NOMO-1 treated with DMSO at 0.1 percent for 48 hours (cell line): ENCODE measurements at regions not wholly inside any gene's neighbourhood (a gene's known extent, or its start where the extent isn't known, plus 50 kb on each side); places are given as distances from the start of the nearest gene placed in this dataset.

Source experiments
- DNase-seq: peaks from one replicate; lab custom pipeline; 2025; ENCODE audit not compliant: unreplicated experiment; lab: John Stamatoyannopoulos, UW

DNA sequence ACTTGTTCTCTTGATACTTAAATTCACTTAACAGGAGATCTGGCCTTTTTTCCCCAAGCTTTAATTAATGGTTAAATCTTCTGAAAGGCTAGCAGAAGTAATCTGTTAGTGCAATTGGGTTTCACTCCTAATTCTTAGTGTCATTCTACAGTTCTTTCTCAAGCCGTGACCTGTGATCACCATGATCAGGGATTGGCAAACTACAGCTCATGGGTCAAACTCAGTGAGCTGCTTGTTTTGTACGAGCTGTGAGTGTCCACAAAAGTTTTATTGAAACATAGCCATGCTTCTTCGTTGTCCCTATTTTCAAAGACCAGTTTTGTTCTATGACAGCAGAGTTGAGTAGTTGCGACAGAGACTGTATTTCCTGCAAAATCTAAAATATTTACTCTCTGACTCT is 109.4 kb upstream of the KCNJ15 start:
- DNase-seq: no peak

DNA sequence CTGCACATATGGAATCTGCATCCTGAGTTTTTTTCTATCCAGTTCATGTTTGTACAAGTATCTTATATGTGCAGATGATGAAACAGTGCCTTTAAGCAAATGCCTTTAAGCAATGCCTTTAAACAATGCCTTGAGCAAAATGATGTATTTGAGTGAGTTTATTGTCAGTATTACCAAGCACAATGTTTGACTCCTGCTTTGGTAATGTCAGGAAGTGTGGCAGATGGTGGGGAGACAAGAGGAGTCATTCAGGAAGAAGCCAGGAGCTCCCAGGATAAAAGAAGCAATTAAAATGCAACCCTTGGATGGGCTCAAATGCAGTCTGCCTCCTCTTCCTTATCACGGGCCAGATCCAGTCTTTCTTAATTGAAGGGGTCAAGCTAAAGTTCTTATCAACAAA is 108.7 kb upstream of the KCNJ15 start:
- no peak for DNase-seq

DNA sequence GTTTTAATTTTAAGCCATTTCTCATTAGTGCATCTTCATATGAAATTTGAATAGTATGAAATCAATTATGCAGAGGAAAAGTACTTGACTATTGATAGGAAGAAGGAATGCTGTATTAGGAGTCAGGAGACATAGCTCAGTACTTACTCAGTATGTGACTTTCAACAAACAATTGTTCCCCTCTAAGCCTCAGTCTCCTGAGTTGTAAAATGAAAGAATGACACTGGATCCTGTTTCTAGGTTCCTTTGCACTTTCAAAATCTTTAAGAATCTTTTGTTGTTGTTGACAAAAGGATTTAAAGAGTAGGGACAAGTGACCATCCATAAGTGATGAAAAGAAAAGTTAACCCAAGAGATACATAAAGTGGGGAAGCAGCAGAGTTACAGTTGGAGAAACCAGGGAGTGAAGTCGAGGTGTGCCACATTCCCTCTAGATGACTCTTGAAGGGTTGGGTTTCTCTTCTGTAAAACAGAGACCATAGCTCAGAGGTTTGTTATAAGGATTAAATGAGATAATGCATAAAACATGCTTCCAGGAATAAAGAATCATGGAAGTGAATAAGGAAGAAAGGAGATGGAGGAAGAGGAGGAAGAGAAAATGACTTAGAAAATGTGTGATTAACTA is 105.7 kb upstream of the KCNJ15 start:
- no peak for DNase-seq

DNA sequence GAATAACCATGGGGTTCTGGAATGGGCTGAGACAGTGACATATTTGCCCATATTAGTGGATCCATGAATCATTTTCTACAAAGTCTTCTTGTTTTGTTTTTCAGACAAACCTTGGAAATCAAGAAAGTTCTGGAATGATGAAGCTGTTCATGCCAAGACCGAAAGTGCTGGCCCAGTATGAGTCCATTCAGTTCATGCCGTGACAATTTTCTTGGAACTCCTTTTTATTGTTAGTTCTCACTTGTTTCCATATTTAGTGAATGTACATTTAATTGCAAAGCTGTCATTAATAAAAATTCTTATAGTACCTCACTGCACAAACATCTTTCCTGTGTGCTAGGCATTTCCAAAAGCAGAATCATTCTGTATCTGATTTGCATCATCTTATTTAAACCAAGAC is 100.6 kb upstream of the KCNJ15 start:
- DNase-seq: no peak

DNA sequence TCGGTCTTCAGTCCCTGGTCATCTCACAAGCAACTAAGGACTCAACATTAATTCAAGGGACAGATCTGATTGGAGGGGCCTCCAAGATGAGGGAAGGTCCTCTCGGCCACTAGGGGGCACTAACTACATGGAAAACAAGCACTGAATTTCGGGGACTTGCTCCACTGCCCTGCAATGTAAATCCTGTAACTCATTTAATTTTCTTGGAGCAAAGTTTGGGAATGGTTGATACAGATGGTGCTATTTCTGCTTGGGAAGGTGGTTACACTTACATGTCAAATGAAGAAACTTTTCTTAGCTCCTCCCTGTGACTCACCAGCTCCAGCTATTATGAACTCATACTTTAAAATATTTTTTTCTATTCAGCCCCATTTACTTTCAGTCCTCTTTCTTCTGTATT is 97.4 kb upstream of the KCNJ15 start:
- DNase-seq: peak; percentile 49

DNA sequence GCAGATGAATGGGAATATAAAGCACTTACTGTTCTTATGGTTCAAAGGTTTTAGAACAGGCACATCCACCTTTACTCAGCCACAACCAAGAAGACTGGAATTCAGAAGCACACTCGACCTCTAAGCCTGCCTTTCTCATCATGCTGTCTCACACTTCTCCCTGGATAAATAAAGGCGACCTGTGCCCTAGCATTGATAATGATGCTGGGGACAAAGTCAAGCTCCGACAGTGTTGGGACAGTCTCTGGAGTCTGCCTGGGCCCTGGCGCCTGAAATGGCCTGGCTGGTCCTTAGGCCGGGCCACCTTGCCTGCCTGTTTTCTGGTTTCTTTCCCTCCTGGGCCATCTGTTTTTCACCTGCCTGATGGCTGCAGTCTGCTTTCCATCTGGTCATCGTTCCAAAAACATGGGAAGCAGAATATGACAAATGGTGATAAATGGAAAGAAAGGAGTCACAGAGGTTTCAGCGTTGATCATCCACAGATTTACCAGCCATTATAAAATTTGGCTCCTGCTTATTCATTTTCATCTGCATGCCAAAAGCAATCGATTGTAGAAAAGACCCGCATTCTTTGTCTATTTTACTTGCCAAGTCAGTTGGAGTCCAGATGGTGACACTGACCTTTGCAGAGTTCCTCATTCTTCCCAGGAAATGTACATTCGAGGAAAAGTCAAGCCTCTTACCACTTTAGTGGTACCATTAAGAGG is 91.2 kb upstream of the KCNJ15 start:
- no peak for DNase-seq

DNA sequence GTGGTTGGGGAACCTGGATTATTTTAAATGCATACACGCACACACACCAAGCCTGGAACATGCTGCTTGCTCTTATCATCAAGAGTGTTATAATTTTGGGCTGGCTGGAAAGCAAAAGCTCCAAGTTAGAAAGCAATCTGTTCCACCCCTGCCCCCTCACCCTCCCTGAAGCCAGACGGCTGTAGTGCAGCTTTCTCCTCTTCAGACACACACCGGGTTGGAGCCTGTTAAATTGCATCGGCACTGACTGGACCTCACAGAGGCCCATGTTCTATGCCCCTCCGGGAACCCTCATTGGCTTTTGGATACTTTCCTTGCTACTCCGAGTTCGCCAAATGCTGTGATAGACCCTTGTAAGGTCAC is 90.6 kb upstream of the KCNJ15 start:
- DNase-seq: no peak

DNA sequence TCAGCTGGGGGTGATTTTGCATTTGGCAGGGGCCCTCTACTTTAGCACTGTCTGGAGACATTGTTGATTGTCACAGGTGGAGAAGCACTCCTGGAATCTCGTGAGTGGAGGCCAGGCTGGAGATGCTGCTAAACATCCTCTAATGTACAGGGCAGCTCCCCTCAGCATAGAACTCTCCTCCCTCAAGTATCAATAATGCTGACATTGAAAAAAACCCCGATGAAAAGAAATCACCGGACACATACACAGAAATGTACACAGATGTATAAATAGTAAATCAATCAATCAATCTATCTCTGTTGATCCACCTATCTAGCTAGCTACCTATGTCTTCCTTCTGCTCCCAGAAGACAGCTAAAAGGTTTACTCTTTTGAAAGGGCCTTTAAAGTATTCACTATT is 89.4 kb upstream of the KCNJ15 start:
- DNase-seq: no peak

DNA sequence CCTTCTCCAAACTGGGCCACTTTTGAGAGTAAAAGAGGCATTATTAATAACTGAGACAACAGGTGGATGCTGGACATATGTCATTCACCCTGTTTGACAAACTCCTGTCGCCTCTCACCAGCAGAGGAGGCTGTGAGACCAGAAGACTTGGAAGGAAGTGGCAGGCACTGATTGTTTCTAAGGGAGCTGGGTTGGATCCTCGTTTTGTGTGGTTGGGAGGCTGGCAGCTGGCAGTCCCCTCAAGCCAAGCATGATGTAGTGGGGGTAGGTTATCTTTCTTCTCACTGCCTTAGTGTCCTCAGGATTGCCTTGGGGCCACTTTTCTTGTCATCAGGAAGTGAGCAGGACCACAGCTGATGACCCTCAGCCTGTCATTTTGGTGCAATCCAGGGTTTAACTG is 86.5 kb upstream of the KCNJ15 start:
- no peak for DNase-seq

DNA sequence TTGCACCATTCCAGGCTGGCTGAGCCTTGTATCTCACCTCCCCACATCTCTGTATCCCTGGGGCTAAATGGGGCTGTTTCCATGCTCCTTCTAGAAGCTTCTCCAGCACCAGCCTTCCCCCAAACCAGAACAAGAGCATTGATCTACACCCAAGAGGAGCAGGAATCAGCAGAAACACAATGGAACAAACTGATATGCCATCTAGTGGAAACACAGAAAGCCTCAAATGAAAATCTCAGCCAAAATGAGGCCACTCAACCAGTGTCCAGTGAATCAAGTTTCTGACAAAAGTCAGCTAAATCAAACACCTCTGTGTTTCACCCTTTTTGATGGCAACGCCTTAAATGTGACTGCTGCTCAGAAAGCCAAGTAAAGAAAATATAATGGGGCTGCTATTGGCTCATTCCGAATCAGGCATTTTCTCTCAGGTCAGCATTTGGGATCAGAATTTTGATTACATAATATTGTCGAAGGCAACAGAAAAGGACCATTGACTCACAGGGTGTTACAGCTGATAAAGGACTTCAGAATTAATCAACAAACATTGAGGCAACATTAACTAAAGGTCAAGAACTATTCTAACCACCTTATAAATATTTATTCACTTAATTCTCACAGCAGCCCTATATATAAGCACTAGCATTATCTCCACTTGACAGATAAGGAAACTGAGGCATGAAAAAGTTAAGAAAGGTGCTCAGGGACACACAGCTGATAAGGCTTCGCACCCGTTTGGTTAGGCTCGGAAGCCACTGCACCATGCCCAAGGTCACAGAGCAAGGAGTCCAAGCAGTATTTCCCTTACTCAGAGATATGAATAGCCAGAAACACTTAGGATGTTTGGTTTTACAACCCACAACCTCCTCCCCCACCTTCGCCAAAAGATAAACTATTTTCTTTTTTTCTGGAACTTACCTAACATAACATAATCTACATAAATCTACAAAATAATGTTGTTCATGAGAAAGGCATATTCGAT is 85.8 kb upstream of the KCNJ15 start:
- no peak for DNase-seq

DNA sequence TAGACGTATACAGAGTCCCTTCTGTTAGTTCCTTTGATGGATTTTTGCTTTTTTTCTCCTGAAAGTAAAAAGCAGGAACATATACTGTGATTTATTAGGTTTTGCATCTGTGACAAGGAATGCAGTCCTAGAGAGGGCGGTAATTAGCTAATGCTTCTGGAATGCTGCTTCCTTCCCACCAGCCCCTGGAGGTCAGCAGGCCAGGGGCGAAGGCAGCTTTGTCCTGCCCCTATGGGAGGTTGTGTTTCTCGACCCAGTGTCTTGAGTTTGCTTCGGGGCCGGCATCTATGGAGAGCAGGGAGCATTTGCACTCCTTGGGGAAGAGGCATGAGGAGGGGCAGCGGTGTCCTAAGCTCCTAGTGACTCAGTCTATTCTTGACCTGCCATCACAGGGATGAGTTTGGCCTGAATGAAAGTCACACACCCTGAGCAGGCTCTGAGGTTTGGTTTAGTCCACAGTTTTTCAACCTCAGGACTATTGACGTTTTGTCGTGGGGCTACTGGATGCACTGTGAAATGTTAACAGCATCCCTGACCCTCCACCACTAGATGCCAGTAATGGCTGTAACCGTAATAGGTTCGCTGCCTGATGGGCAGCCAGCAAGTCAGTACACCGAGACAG is 85.0 kb upstream of the KCNJ15 start:
- no peak for DNase-seq

DNA sequence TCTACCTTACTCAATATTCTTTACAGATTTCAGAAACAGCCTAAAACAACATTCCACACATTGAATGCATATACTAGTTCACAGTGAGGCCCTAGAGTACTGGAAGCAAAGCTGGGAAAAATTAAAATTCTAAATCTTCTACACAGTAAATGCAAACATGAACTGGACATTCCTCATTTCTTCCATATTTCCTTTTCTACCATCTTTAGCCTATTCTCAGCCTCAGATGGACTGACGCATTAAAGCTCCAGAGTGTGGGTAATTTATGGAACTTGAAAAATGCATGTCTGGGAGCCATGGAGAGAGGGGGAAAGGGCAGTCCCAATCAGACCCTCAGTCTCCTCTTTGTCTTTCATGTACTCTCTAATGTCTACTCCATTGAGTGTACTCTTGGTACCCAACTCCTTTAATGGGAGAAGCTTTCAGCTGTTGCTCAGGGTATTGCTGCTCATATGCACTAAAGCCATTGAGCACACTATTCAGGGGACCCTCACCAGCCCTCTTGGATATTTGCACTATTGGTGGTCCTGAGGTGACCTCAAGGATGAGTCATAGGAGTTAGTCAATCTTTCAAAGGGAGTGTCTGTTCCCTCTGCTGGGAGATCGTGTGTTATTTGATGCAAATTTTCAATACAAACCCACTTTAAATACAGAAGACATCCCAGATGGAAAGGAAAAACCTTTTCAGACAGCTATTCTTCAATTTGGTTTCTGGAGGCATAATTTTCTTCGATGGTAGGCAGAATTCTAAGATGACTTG is 83.3 kb upstream of the KCNJ15 start:
- no peak for DNase-seq

DNA sequence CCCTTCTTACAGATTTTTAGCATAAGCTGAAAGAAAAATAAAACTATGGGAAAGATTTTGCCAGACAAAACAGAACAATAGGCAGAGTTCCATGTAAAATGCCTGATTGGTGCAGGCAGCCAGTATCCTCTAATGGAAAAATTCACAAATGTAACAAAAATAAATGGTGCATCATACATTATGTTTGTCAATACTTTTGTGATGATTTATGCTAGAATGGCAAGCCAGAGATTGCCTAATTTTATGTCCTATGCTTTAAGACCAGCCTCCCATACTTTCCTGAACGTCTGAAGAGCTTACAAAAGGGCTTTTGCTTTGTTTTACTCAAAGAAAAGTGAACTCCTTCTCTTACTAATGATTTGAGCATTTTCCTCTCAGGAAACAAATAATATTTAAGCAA is 81.5 kb upstream of the KCNJ15 start:
- DNase-seq: no peak

DNA sequence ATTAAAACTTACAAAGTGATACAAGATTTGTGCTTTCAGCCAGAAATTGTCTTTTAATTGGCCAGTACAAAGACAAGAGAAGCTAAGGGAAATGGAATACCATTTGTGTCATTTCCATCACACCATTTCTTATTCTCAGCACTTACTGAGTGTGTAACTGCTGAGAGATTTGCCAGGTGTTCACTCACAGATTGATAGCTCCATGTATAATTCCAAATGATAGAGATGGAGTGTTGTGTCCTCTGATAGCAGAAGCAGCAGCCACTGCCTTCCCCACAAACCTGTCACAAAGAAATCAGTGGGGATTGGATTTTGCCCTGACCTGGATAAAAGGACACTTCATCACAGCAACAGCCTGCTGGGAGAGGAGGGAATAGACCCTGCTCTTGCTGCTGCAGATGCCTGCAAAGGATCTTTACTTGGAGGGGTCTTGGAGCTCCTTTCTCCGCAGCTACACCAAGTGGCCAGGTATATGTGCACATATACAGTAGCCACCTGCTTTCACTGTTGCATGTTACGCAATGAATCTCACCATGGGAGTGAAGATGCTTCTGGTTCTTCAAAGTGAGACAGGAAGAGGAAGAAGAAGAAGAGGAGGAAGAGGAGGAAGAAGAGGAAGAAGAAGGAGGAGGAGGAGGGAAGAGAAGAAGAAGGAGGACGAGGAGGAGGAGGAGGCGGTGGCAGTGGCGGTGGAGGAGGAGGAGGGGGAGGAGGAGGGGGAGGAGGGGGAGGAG is 78.7 kb upstream of the KCNJ15 start:
- DNase-seq: no peak

DNA sequence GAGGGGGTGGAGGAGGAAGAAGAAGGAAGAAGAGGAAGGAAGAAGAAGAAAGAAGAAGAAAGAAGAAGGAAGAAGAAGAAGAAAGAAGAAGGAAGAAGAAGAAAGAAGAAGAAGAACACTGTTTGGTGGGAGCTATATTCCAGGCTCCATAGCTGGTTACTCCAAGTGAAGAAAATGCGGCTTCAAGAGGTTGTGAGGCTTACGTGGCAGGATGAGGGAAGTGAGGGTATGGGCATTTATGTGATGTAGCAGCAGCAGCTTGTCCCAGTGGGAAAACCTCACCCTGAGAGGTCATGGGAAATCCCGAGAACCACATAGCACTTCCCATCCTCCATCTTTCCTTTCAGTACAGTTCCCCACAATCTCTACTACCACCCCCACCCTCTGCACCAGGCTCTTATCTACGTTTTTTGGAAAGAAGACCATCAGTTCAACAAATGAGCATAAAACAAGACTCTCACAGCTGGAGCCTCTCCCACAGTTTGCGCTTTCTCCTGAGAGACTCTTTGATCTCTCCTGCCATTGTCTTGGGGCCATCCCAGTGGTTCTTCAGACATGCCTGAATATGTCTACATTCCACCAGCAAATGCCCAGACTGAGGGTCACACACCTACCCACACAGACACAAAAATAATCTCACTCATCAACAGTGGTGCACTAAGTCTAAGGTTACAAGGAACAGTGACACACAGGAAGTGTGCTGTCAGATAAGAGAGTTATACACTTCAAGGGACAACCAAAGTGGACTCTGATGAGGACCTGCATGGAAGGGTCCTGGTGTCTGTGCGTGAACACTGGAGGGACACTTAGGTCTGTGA is 77.9 kb upstream of the KCNJ15 start:
- no peak for DNase-seq

DNA sequence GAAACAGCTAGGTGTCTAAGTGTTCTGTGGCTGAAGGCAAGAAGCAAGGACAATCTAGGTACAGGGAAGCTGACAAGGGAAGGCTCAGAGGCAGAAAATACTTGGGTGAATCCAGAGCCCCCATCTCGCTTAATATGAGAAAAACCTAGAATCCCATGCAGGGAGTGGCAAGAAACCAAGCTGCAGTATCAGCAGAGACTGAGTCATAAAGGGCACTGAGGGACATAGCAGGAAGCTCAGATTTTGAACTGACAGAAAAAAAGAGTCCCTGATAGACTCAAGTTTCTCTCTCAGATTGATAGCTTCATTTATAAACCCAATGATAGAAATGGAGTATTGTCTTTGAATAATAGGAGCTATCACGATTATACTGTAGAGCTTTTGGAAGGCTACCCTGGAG is 77.3 kb upstream of the KCNJ15 start:
- DNase-seq: no peak

DNA sequence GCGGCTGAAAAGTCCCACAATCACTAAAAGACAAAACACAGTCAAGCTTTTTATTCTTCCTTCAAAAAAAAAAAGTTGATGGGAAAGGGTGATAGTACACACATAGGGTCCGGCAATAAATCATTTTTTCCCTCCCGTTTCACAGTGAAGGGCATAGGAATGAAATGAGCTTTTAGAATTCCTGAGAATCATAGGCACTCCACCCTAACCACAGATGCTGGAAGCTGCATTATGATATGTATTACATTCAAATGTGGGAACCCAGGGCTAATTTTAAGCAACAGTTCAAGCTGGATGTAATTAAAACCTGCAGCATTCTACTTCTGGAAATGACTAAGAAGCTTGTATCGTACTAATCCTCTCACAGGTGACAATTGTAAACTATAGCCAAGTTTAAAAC is 75.7 kb upstream of the KCNJ15 start:
- no peak for DNase-seq

DNA sequence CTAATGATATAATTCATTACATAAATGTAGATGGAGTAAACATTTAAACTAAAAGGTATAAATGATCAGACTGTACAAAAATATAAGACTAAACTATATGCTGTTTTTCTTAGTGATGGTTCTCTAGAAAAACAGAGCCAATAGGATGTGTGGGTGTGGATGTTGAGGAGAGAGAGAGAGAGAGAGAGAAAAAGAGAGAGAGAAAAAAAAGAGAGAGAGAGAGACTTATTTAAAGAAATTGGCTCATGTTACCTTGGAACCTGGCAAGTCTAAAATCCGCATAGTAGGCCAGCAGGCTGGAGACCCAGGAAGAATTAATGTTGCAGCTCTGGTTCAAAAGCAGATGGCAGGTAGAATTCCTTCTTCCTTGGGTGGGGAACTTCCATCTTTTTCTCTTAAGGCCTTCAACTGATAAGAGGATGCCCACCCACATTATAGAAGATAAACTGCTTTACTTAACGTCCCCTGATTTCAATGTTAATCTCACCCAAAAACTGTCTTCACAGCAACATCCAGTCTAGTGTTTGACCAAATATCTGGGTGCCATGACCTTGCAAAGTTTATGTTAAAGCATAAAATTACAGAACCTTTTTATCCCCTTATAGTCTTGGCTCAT is 74.3 kb upstream of the KCNJ15 start:
- DNase-seq: no peak

DNA sequence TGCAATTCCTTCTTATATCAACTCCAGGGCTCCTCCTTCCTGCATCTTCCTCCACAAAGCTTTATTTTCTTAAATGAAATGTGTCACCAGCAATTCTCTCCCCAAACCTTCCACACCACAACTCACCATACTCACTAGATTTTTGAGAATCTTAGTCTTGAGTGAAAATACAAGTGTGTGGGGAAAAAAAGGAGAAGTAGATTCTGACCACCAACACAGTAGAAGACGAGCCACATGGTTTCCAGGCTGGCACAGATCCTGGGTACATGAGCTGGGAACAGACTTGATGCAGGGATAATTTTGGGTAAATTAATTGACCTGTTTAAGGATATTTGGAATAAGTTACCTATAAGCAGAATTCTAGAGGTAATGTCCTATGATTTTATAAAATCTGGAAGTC is 72.8 kb upstream of the KCNJ15 start:
- DNase-seq: peak; percentile 20
